ENCODE measurements at regions not wholly inside any gene's neighbourhood (a gene's known extent, or its start where the extent isn't known, plus 50 kb on each side); places are given as distances from the start of the nearest gene placed in this dataset.

DNA sequence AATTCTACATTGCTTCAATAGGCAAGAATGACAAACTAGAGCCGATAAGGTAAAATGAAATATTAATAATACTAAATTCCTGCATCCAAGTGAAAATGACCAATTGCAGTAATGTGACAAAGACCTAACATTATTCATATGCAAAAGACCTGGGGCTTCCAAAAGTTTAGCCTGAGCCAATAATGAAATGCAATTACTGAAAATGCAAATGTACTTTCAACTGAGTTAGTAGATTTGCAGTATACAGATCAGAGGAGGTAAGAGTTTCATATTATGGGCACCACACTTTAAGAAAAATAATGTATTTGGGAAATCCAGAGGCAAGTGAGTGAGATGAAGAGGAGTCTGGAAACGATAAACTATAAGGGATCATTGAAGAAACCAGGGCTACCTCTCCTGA lies 193.7 kb upstream of the GMDS start:
- Histone ChIP-seq H3K4me2 (no peak overlapping the region), H3K36me3 (replicated peaks; ENCODE audit: insufficient read depth, low read depth) (no peaks in the 10 kb centered on the region), H3K4me1 (ENCODE audit: insufficient read depth) (no peaks in the 10 kb centered on the region), H3K79me2 (no peaks in the 10 kb centered on the region), H3K27me3 (no peaks in the 10 kb centered on the region), H2AFZ (no peak overlapping the region), H3K27ac (no peak overlapping the region), H3K9me2 (replicated peaks; ENCODE audit: insufficient read depth) (no peaks in the 10 kb centered on the region), H3K4me3 (no peak overlapping the region), H4K20me1 (ENCODE audit: insufficient read depth, poor library complexity, severe bottlenecking) (no peaks in the 10 kb centered on the region), H3K9me3 (ENCODE audit: low read depth) (no peaks in the 10 kb centered on the region)
- DNase-seq (ENCODE audit: low spot score), result no peak
- TF ChIP-seq EZH2phosphoT487 (IDR thresholded peaks at IDR 0.05; ENCODE audit: low read depth, severe bottlenecking, unreplicated experiment), result no peak
- TF ChIP-seq CTCF (IDR thresholded peaks at IDR 0.05; ENCODE audit: poor library complexity), result no peak
- TF ChIP-seq EZH2 (IDR thresholded peaks at IDR 0.05; ENCODE audit: borderline replicate concordance), result no peak
- 86% methylated on average over 2 of the region's 2 CpGs for WGBS (ENCODE audit: low lambda C conversion rate, missing lambda C conversion rate)

DNA sequence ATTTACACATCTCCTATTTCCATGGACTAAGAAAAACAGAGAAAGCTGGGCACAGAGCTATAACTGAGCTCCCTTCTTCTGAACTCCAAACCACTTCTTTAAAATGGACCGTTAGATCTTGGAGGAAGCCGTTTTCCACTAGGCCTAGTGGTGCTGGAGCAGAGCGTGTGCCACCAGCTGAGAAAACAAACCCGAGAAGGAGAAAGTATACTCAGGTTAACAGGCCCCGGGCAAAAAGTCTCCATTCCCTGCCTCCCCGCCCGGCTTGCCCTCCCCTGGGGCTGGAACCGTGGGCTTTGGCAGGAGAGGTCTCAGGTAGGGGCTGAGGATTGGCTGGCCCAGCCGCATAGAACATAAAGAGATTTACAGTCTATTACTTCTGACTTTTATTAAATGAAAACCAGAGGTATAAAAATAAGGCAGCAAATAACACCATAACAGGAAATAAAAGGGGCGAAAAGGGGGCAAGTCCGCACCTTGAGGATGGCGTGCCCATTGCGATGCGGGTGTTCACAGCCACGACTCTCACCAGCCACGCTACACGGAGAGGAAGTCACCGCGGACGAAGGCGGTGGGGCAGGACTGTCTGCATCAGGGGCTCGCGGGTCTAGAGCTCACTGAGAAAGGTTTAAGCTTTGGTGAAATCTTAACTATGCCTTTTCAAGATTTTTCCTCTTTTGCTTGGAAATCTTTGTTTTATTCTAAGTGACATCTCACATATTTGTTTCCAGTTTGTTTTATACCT lies 191.2 kb upstream of the GMDS start:
- DNase-seq (ENCODE audit: low spot score), result no peak
- H3K9me2 ChIP-seq (replicated peaks; ENCODE audit: insufficient read depth), result no peaks in the 10 kb centered on the region
- H3K4me1 ChIP-seq (ENCODE audit: insufficient read depth), result no peaks in the 10 kb centered on the region
- WGBS (ENCODE audit: low lambda C conversion rate, missing lambda C conversion rate), result 94% methylated on average over 23 of the region's 23 CpGs
- H3K27me3 ChIP-seq, result no peaks in the 10 kb centered on the region
- H3K36me3 ChIP-seq (replicated peaks; ENCODE audit: insufficient read depth, low read depth), result no peaks in the 10 kb centered on the region
- H3K79me2 ChIP-seq, result no peaks in the 10 kb centered on the region
- no peak for TF ChIP-seq EZH2phosphoT487 (IDR thresholded peaks at IDR 0.05; ENCODE audit: low read depth, severe bottlenecking, unreplicated experiment)
- no peak for TF ChIP-seq CTCF (IDR thresholded peaks at IDR 0.05; ENCODE audit: poor library complexity)
- no peak for TF ChIP-seq EZH2 (IDR thresholded peaks at IDR 0.05; ENCODE audit: borderline replicate concordance)
- no peaks in the 10 kb centered on the region for H4K20me1 ChIP-seq (ENCODE audit: insufficient read depth, poor library complexity, severe bottlenecking)
- H3K4me2 ChIP-seq, result no peak overlapping the region
- no peaks in the 10 kb centered on the region for H3K9me3 ChIP-seq (ENCODE audit: low read depth)
- no peak overlapping the region for H3K27ac ChIP-seq
- H3K4me3 ChIP-seq, result no peak overlapping the region
- H2AFZ ChIP-seq, result no peak overlapping the region

GRCh38 chr6:2435323-2435722 lies 189.9 kb upstream of the GMDS start:
- no peak overlapping the region for H3K4me3 ChIP-seq
- DNase-seq (ENCODE audit: low spot score), result no peak
- H3K4me2 ChIP-seq, result no peak overlapping the region
- TF ChIP-seq CTCF (IDR thresholded peaks at IDR 0.05; ENCODE audit: poor library complexity) (no peak), EZH2phosphoT487 (IDR thresholded peaks at IDR 0.05; ENCODE audit: low read depth, severe bottlenecking, unreplicated experiment) (no peak), EZH2 (IDR thresholded peaks at IDR 0.05; ENCODE audit: borderline replicate concordance) (no peak)
- no peaks in the 10 kb centered on the region for H3K27me3 ChIP-seq
- H4K20me1 ChIP-seq (ENCODE audit: insufficient read depth, poor library complexity, severe bottlenecking), result no peaks in the 10 kb centered on the region
- no peaks in the 10 kb centered on the region for H3K9me2 ChIP-seq (replicated peaks; ENCODE audit: insufficient read depth)
- H3K36me3 ChIP-seq (replicated peaks; ENCODE audit: insufficient read depth, low read depth), result no peaks in the 10 kb centered on the region
- H2AFZ ChIP-seq, result no peak overlapping the region
- no peaks in the 10 kb centered on the region for H3K4me1 ChIP-seq (ENCODE audit: insufficient read depth)
- WGBS (ENCODE audit: low lambda C conversion rate, missing lambda C conversion rate), result 80% methylated on average over 9 of the region's 9 CpGs
- no peak overlapping the region for H3K27ac ChIP-seq
- H3K79me2 ChIP-seq, result no peaks in the 10 kb centered on the region
- H3K9me3 ChIP-seq (ENCODE audit: low read depth), result no peaks in the 10 kb centered on the region

Data from hepatocyte (in vitro differentiated cells).